K562 (cell line): ENCODE measurements at regions not wholly inside any gene's neighbourhood (a gene's known extent, or its start where the extent isn't known, plus 50 kb on each side); places are given as distances from the start of the nearest gene placed in this dataset.

ENCODE experiments used
- ATAC-seq: fragments of 200-7000 bp; cut with Tn5 transposase; 3 replicates; pipeline ENCODE4 v1.9.1; 2020; ENCODE audit warnings: moderate library complexity
- BruUV-seq: library from RNA; stranded (reverse); fragments of 400-500 nt; replicated peaks from 2 replicates; lab custom pipeline; 2021; lab: Mats Ljungman, UMichigan
- CTCF ChIA-PET: fragments of 300-600 bp; formaldehyde crosslinking; extraction: SDS; loops from one replicate; lab custom pipeline; 2021; ENCODE audit warnings: low intra/inter-chr PET ratio; lab: Yijun Ruan, JAX
- POLR2A ChIA-PET: fragments of 300-600, 350-650 bp; sonication (Branson Sonifier 250); formaldehyde crosslinking; extraction: SDS; loops from one replicate; lab custom pipeline; 2021; ENCODE audit warnings: antibody characterized with exemption, inconsistent platforms; lab: Yijun Ruan, JAX
- DNase-seq, 4 experiments: peaks; one replicate each; pipeline versions ENCODE4 v3.0.0 to v3.0.0-alpha.2; 2011 to 2018; ENCODE audit warnings: low spot score in 3 of 4, mixed read lengths in 3 of 4; ENCODE audit errors: extremely low read depth in 1 of 4
- FAIRE-seq: peaks from 2 replicates; lab custom pipeline; 2011; peaks lifted over from hg19 to GRCh38; lab: Jason Lieb, UNC
- H2AFZ ChIP-seq: 2 replicates; pipeline ENCODE4 v1.6.0; 2011; ENCODE audit warnings: low read depth, low read length, control low read depth, inconsistent platforms
- H3K27ac ChIP-seq: fragments of 200-600 bp; 3 replicates; pipeline ENCODE4 v1.8.0; 2011; ENCODE audit warnings: low read depth, mild to moderate bottlenecking, control low read depth, inconsistent platforms, low read length, moderate library complexity, mixed read lengths; ENCODE audit errors: extremely low read depth
- H3K27me3 ChIP-seq, 2 experiments: fragments of 300-600 bp in 1 of 2; 2 replicates in 1 of 2; 3 replicates in 1 of 2; pipeline versions ENCODE4 v1.6.0 to v1.8.0; 2011; ENCODE audit warnings: inconsistent platforms in 2 of 2, low read length in 2 of 2, mild to moderate bottlenecking in 1 of 2, mixed read lengths in 1 of 2, moderate library complexity in 1 of 2; ENCODE audit not compliant: control insufficient read depth in 2 of 2, insufficient read depth in 2 of 2
- H3K36me3 ChIP-seq: fragments of 300-600 bp; 3 replicates; pipeline ENCODE4 v1.8.0; 2011; ENCODE audit warnings: mild to moderate bottlenecking, low read length, inconsistent platforms; ENCODE audit not compliant: control insufficient read depth, insufficient read depth
- H3K4me1 ChIP-seq, 2 experiments: fragments of 200-600 bp in 1 of 2; replicated peaks in 1 of 2; 2 replicates in 1 of 2; 3 replicates in 1 of 2; pipeline versions ENCODE4 v1.5.1 to v1.8.0; 2011; ENCODE audit warnings: inconsistent platforms in 2 of 2, low read length in 2 of 2, mild to moderate bottlenecking in 1 of 2, mixed read lengths in 1 of 2, moderate library complexity in 1 of 2; ENCODE audit not compliant: control insufficient read depth in 2 of 2, insufficient read depth in 2 of 2
- H3K4me2 ChIP-seq: 2 replicates; pipeline ENCODE4 v1.6.1; 2011; ENCODE audit warnings: low read length, control low read depth, inconsistent platforms, mixed read lengths; ENCODE audit not compliant: insufficient read depth
- H3K4me3 ChIP-seq: fragments of 200-600 bp; sonication (generic), shearing (Covaris generic); 2 replicates; pipeline ENCODE4 v1.5.1; 2016; ENCODE audit warnings: control low read depth, inconsistent platforms
- H3K79me2 ChIP-seq: fragments of 200-600 bp; 3 replicates; pipeline ENCODE4 v1.8.0; 2011; ENCODE audit warnings: low read length, inconsistent platforms; ENCODE audit not compliant: control insufficient read depth, insufficient read depth
- H3K9ac ChIP-seq, 2 experiments: 2 replicates each; pipeline versions ENCODE4 v1.6.0 to v1.6.1; 2011; ENCODE audit warnings: low read depth in 2 of 2, low read length in 2 of 2, control low read depth in 1 of 2, inconsistent platforms in 1 of 2, mild to moderate bottlenecking in 1 of 2, mixed read lengths in 1 of 2; ENCODE audit not compliant: insufficient read depth in 1 of 2
- H3K9me1 ChIP-seq: one replicate; pipeline ENCODE4 v1.6.0; 2011; ENCODE audit warnings: inconsistent platforms, mild to moderate bottlenecking, low read length, moderate library complexity; ENCODE audit not compliant: control insufficient read depth, insufficient read depth
- H3K9me3 ChIP-seq: replicated peaks from 2 replicates; pipeline ENCODE4 v1.5.1; 2011; ENCODE audit warnings: low read depth, low read length, inconsistent platforms; ENCODE audit not compliant: control insufficient read depth, insufficient read depth
- H4K20me1 ChIP-seq: replicated peaks from 2 replicates; pipeline ENCODE4 v1.6.1; 2011; ENCODE audit warnings: low read length, inconsistent platforms, mixed read lengths; ENCODE audit not compliant: control insufficient read depth, insufficient read depth
- C11orf30 ChIP-seq: fragments of 450-650 bp; IDR thresholded peaks from 2 replicates; pipeline ENCODE4 v1.6.1; 2016; ENCODE audit warnings: low read depth, mild to moderate bottlenecking
- CEBPB ChIP-seq: fragments of 450-650 bp; IDR thresholded peaks from 2 replicates; pipeline ENCODE4 v1.6.1; 2016; ENCODE audit warnings: missing genetic modification characterization, missing compliant biosample characterization
- CEBPG ChIP-seq, 3 experiments: fragments of 200-800 bp in 1 of 3; sonication (Bioruptor generic) in 1 of 3; sonication (generic) in 1 of 3; formaldehyde crosslinking in 1 of 3; IDR thresholded peaks in 2 of 3; conservative IDR thresholded peaks in 1 of 3; 2 replicates each; pipeline versions ENCODE4 v1.6.1 to v1.8.0; 2016 to 2022; ENCODE audit warnings: missing compliant biosample characterization in 2 of 3, missing genetic modification characterization in 2 of 3, mild to moderate bottlenecking in 1 of 3, missing genetic modification reagents in 1 of 3
- CHD1 ChIP-seq: fragments of 200-600 bp; sonication (generic); IDR thresholded peaks from one replicate; pipeline ENCODE4 v1.6.1; 2012; ENCODE audit warnings: mild to moderate bottlenecking, moderate library complexity, low read length, inconsistent platforms
- COPS2 ChIP-seq: fragments of 450-650 bp; conservative IDR thresholded peaks from 2 replicates; pipeline ENCODE4 v1.6.1; 2016; ENCODE audit warnings: mild to moderate bottlenecking, moderate library complexity
- ERF ChIP-seq: fragments of 450-650 bp; formaldehyde crosslinking; IDR thresholded peaks from 2 replicates; pipeline ENCODE4 v1.4.0; 2020; ENCODE audit warnings: mild to moderate bottlenecking, mixed read lengths
- FOSL1 ChIP-seq: fragments of 200-800 bp; sonication (Bioruptor generic); conservative IDR thresholded peaks from 2 replicates; pipeline ENCODE4 v1.6.1; 2016; ENCODE audit warnings: missing genetic modification characterization, missing compliant biosample characterization
- FOXP1 ChIP-seq: sonication (generic); formaldehyde crosslinking; IDR thresholded peaks from 2 replicates; pipeline ENCODE4 v1.8.0; 2022; ENCODE audit warnings: mild to moderate bottlenecking, missing genetic modification reagents
- KLF1 ChIP-seq: fragments of 450-650 bp; IDR thresholded peaks from 2 replicates; pipeline ENCODE4 v1.6.1; 2016; ENCODE audit warnings: missing genetic modification characterization, missing compliant biosample characterization
- NBN ChIP-seq: fragments of 450-650 bp; IDR thresholded peaks from 2 replicates; pipeline ENCODE4 v1.6.1; 2016; ENCODE audit warnings: low read depth, mild to moderate bottlenecking
- POLR2A ChIP-seq: fragments of 450-650 bp; conservative IDR thresholded peaks from 2 replicates; pipeline ENCODE4 v1.6.1; 2016
- SIN3B ChIP-seq: fragments of 450-650 bp; IDR thresholded peaks from 2 replicates; pipeline ENCODE4 v1.6.1; 2017; ENCODE audit warnings: low read depth, mild to moderate bottlenecking, moderate library complexity
- STAT5B ChIP-seq: fragments of 250-450 bp; sonication (Bioruptor Pico); IDR thresholded peaks from 2 replicates; pipeline ENCODE4 v1.8.0; 2021; ENCODE audit warnings: mild to moderate bottlenecking, inconsistent platforms
- TAL1 ChIP-seq: fragments of 450-650 bp; IDR thresholded peaks from 2 replicates; pipeline ENCODE4 v1.6.1; 2016; ENCODE audit warnings: mild to moderate bottlenecking
- ZNF165 ChIP-seq: fragments of 250-450 bp; sonication (Bioruptor Pico); IDR thresholded peaks from 2 replicates; pipeline ENCODE4 v1.4.0; 2020; ENCODE audit warnings: borderline replicate concordance
- ZNF263 ChIP-seq: sonication (generic); formaldehyde crosslinking; IDR thresholded peaks from 2 replicates; pipeline ENCODE4 v1.8.0; 2022; ENCODE audit warnings: mild to moderate bottlenecking, missing genetic modification reagents, borderline replicate concordance
- WGBS: fragments of 100-300 bp; shearing (Covaris generic); methylation state at CpG from one replicate; pipeline ENCODE4 v1.1.6; 2016; ENCODE audit warnings: low coverage, mixed read lengths; ENCODE audit not compliant: insufficient coverage; ENCODE audit errors: missing lambda C conversion rate; 5-methylcytosine and 5-hydroxymethylcytosine counted together
- in situ Hi-C: fragments of 300-500 bp; cut with MboI; formaldehyde crosslinking; loops from 4 replicates; pipeline ENCODE4 v1.15.0; 2018; ENCODE audit warnings: inconsistent platforms, mixed read lengths
- intact Hi-C: fragments of 100-400 bp; cut with micrococcal nuclease; formaldehyde crosslinking; loops from 2 replicates; pipeline ENCODE4 v1.14.2; 2022
- TF ChIP-seq, protein P1 (sequence below): IDR thresholded peaks from 2 replicates; pipeline ENCODE4 v1.6.1; 2012; ENCODE audit warnings: low read depth, low read length, improper control_type of control experiment, borderline replicate concordance
- TF ChIP-seq, protein P2 (sequence below): fragments of 450-650 bp; IDR thresholded peaks from 2 replicates; pipeline ENCODE4 v1.6.1; 2016; ENCODE audit warnings: missing biosample characterization, missing genetic modification characterization
- TF ChIP-seq, protein P3 (sequence below): sonication (generic); IDR thresholded peaks from 2 replicates; pipeline ENCODE4 v1.6.1; 2016

DNA sequence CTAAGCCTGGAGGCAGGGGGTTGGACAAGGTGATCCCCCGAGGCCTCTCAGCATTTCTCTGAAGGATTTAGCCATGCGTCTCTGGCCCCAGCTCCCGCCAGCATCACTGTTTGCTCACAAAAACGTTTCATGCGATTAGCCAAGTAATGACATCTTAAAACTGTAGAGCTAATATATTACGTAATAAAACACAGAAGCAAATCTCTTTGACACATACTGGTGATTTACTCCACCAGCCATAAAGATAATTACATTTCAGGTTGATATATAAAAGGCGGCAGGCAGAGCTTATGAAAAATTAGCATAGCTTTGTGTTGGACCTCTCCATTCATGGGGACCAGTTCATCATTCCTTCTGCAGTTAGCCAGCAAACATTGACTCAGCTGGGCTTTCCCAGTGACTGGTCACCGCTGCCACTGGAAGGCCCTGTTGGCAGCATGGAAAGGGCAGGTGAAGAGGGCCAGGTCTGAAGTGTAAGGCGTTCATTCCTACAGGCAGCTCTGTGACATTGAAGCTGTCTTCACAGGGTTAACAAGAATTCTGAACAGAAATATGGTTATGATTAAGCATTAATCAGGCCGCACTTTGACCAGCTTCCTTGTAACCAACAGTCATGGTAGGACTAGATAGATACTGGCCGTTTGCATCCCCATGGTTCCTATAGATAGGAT, 150.3 kb downstream of the NECTIN1 start:
- no peak for FAIRE-seq
- POLR2A ChIA-PET: interaction anchor here (1.1 kb wide), 1 partner anchor 19 kb away, joined by 5 read pairs; no protein-coding TSS in a partner anchor
- H2AFZ ChIP-seq: no peak overlapping the region
- TF ChIP-seq SIN3B: no peak
- TF ChIP-seq TAL1: no peak
- TF ChIP-seq, protein P1, sequence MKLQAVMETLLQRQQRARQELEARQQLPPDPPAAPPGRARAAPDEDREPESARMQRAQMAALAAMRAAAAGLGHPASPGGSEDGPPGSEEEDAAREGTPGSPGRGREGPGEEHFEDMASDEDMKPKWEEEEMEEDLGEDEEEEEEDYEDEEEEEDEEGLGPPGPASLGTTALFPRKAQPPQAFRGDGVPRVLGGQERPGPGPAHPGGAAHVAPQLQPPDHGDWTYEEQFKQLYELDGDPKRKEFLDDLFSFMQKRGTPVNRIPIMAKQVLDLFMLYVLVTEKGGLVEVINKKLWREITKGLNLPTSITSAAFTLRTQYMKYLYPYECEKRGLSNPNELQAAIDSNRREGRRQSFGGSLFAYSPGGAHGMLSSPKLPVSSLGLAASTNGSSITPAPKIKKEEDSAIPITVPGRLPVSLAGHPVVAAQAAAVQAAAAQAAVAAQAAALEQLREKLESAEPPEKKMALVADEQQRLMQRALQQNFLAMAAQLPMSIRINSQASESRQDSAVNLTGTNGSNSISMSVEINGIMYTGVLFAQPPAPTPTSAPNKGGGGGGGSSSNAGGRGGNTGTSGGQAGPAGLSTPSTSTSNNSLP: no peak
- TF ChIP-seq COPS2: no peak
- peak; percentile 59 for TF ChIP-seq CEBPB (tag)
- TF ChIP-seq, protein P2, sequence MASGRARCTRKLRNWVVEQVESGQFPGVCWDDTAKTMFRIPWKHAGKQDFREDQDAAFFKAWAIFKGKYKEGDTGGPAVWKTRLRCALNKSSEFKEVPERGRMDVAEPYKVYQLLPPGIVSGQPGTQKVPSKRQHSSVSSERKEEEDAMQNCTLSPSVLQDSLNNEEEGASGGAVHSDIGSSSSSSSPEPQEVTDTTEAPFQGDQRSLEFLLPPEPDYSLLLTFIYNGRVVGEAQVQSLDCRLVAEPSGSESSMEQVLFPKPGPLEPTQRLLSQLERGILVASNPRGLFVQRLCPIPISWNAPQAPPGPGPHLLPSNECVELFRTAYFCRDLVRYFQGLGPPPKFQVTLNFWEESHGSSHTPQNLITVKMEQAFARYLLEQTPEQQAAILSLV: no peak
- TF ChIP-seq CEBPG (CRISPR knock-in tag; IDR thresholded peaks at IDR 0.05): no peak
- peak; percentile 44 to 78; a peak in 2 of 4 replicates for TF ChIP-seq CEBPG (tag; conservative IDR thresholded peaks at IDR 0.05 in 1 of 2, IDR thresholded peaks at IDR 0.05 in 1 of 2)
- TF ChIP-seq, protein P3, sequence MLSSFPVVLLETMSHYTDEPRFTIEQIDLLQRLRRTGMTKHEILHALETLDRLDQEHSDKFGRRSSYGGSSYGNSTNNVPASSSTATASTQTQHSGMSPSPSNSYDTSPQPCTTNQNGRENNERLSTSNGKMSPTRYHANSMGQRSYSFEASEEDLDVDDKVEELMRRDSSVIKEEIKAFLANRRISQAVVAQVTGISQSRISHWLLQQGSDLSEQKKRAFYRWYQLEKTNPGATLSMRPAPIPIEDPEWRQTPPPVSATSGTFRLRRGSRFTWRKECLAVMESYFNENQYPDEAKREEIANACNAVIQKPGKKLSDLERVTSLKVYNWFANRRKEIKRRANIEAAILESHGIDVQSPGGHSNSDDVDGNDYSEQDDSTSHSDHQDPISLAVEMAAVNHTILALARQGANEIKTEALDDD: peak; percentile 53
- no peak for TF ChIP-seq FOXP1 (CRISPR knock-in tag)
- no peak for TF ChIP-seq ZNF263 (CRISPR knock-in tag)
- 0 out of 2 replicates have a peak, but pooled peaks have one; percentile 22 for TF ChIP-seq FOSL1
- TF ChIP-seq NBN: no peak
- no peak for TF ChIP-seq ERF (CRISPR knock-in tag)
- no peak for TF ChIP-seq STAT5B
- TF ChIP-seq C11orf30: no peak
- no peak for TF ChIP-seq ZNF165
- no peak for TF ChIP-seq POLR2A
- TF ChIP-seq CHD1: no peak
- no peak for TF ChIP-seq KLF1 (tag)

More for the DNA sequence above, 150.3 kb downstream of the NECTIN1 start:
- H3K9ac ChIP-seq: no peak overlapping the region
- no TSS peak for BruUV-seq
- in situ Hi-C loops (no loop called here), intact Hi-C loops (no loop called here)
- no peaks in the 10 kb centered on the region; the same call in 1 of the 2 replicates for H4K20me1 ChIP-seq
- no peaks in the 10 kb centered on the region; the same call in 1 of the 2 replicates for H3K9me3 ChIP-seq
- H3K4me1 ChIP-seq: peaks cover 0 to under 1% of the 10 kb centered on the region in 2 experiments; a peak in 2 of 5 replicates
- H3K79me2 ChIP-seq: no peaks in the 10 kb centered on the region
- DNase-seq (no peak), ATAC-seq (no peak)
- no peaks in the 10 kb centered on the region for H3K9me1 ChIP-seq
- no peak overlapping the region for H3K4me2 ChIP-seq
- peaks cover 6 to 25% of the 10 kb centered on the region in 2 experiments; a peak in 4 of 5 replicates for H3K27me3 ChIP-seq
- H3K4me3 ChIP-seq: no peak overlapping the region
- CTCF ChIA-PET: no interaction called here
- H3K36me3 ChIP-seq: no peaks in the 10 kb centered on the region
- no peak overlapping the region for H3K27ac ChIP-seq
- 12% methylated on average over 11 of the region's 11 CpGs for WGBS
